ENCODE measurements at regions not wholly inside any gene's neighbourhood (a gene's known extent, or its start where the extent isn't known, plus 50 kb on each side); places are given as distances from the start of the nearest gene placed in this dataset.

- H3K4me3 ChIP-seq, result no peak overlapping the region
- no peak overlapping the region for H3K27ac ChIP-seq
- H3K36me3 ChIP-seq, result no peaks in the 10 kb centered on the region
- no peaks in the 10 kb centered on the region for H3K9me3 ChIP-seq
- no peak for ATAC-seq
- peaks cover 1 to 14% (median 2%) of the 10 kb centered on the region in 3 donors for H3K4me1 ChIP-seq
- WGBS, 2 donors (ENCODE audit: low coverage in 1 of 2), result 79 to 95% methylated on average over 3 of the region's 3 CpGs
- TF ChIP-seq POLR2AphosphoS5 (IDR thresholded peaks at IDR 0.05), result no peak
- no peak for TF ChIP-seq POLR2A (IDR thresholded peaks at IDR 0.05)
- no peak for TF ChIP-seq EP300 (IDR thresholded peaks at IDR 0.05)
- TF ChIP-seq, protein P1, sequence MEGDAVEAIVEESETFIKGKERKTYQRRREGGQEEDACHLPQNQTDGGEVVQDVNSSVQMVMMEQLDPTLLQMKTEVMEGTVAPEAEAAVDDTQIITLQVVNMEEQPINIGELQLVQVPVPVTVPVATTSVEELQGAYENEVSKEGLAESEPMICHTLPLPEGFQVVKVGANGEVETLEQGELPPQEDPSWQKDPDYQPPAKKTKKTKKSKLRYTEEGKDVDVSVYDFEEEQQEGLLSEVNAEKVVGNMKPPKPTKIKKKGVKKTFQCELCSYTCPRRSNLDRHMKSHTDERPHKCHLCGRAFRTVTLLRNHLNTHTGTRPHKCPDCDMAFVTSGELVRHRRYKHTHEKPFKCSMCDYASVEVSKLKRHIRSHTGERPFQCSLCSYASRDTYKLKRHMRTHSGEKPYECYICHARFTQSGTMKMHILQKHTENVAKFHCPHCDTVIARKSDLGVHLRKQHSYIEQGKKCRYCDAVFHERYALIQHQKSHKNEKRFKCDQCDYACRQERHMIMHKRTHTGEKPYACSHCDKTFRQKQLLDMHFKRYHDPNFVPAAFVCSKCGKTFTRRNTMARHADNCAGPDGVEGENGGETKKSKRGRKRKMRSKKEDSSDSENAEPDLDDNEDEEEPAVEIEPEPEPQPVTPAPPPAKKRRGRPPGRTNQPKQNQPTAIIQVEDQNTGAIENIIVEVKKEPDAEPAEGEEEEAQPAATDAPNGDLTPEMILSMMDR (IDR thresholded peaks at IDR 0.05), result no peak
- no peaks in the 10 kb centered on the region for H3K27me3 ChIP-seq
These were observed 205.0 kb upstream of the ACTBL2 start for GRCh38 chr5:57687596-57687995.

DNA sequence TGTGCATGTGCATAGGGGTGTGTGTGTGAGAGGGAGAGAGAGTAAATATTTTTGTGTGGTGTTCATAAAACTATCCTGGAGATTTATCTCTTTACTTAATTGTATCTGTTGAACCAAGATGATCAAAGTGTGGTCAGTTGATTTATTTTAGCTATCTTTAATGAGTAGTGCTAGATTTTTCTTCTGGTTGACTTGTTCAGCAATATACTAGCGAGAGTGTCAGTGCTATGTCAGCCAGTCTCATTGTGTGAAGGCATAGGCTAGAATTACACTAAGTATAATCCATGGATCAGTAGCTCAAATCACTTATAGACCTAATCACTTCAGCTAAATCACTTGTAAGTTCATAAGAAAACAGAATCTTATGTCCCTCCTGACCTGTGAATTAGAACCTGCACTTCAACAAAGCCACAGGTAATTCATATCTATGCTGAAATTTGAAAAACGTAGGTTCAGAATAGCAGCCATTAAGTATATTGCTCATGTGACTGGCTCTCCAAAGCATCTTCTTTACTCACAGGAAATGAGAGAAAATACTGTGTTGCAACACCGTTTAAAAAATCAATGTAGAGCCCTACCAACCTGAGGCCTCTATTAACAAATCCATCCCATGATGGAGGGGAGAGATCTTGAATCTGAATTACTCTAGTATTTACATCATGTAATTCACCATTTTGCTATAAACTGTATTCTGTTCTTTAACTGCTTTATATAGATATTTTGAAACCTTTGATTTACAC is 203.1 kb upstream of the ACTBL2 start:
- H3K27ac ChIP-seq, result no peak overlapping the region
- no peak overlapping the region for H3K4me3 ChIP-seq
- ATAC-seq, result no peak
- H3K36me3 ChIP-seq, result no peaks in the 10 kb centered on the region
- no peaks in the 10 kb centered on the region for H3K9me3 ChIP-seq
- H3K4me1 ChIP-seq, result peaks cover 0 to 14% (median 0%) of the 10 kb centered on the region in 3 donors
- TF ChIP-seq, protein P1 (IDR thresholded peaks at IDR 0.05), result no peak
- TF ChIP-seq POLR2A (IDR thresholded peaks at IDR 0.05) (no peak), EP300 (IDR thresholded peaks at IDR 0.05) (no peak), POLR2AphosphoS5 (IDR thresholded peaks at IDR 0.05) (no peak)
- H3K27me3 ChIP-seq, result no peaks in the 10 kb centered on the region
- 84 to 95% methylated on average over 3 of the region's 3 CpGs for WGBS, 2 donors (ENCODE audit: low coverage in 1 of 2)

DNA sequence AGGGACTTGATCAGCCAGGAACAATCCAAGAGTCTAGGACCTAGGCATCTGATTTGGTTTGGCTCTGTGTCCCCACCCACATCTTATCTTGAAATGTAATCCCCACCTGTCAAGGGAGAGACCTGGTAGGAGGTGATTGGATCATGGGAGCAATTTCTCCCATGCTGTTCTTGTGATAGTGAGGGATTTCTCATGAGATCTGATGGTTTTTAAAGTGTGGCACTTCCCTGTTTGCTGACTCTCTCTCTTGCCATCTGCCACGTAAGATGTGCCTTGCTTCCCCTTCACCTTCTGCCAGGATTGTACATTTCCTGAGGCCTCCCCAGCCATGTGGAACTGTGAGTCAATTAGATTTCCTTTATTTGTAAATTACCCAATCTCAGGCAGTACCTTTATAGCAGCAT is 201.7 kb upstream of the ACTBL2 start:
- 64 to 86% methylated on average over 1 of the region's 1 CpG for WGBS, 2 donors (ENCODE audit: low coverage in 1 of 2)
- H3K27ac ChIP-seq, result no peak overlapping the region
- TF ChIP-seq EP300 (IDR thresholded peaks at IDR 0.05) (no peak), POLR2A (IDR thresholded peaks at IDR 0.05) (no peak), POLR2AphosphoS5 (IDR thresholded peaks at IDR 0.05) (no peak)
- TF ChIP-seq, protein P1 (IDR thresholded peaks at IDR 0.05), result no peak
- H3K4me1 ChIP-seq, result peaks cover 0 to 14% (median 0%) of the 10 kb centered on the region in 3 donors
- H3K27me3 ChIP-seq, result no peaks in the 10 kb centered on the region
- no peak overlapping the region for H3K4me3 ChIP-seq
- ATAC-seq, result no peak
- no peaks in the 10 kb centered on the region for H3K36me3 ChIP-seq
- no peaks in the 10 kb centered on the region for H3K9me3 ChIP-seq

DNA sequence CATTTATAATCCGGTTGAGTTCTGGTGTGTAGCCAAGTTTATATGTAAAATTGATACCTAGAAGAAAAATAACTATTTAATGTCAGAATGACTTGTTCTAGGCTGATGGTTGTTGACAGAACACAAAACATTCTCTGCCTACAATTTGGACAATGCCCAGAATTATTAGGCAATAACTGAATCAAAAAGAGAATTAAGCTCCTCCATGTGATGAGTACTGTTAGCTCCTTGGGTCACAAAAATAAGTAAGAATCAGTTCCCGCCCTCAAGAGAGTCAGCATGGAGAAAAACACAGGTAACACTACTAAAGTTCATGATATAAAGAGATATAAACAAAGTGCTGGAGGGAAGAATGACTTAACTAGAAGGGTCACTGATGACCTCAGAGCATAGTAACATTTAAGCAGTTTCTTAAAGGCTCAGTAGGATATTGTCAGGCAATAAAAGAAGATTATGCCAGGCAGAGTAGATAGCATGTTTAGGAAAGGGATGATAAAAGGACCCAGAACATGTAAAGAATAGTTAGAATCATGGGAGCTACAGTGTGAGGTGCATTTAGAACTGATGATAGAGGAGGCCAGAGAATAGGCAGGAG is 200.5 kb upstream of the ACTBL2 start:
- no peak for ATAC-seq
- H3K4me1 ChIP-seq, result peaks cover 0 to 14% (median 0%) of the 10 kb centered on the region in 3 donors
- 24 to 65% methylated on average over 1 to 2 of the region's 2 CpGs for WGBS, 2 donors (ENCODE audit: low coverage in 1 of 2)
- no peaks in the 10 kb centered on the region for H3K9me3 ChIP-seq
- H3K27me3 ChIP-seq, result no peaks in the 10 kb centered on the region
- H3K4me3 ChIP-seq, result no peak overlapping the region
- no peaks in the 10 kb centered on the region for H3K36me3 ChIP-seq
- no peak for TF ChIP-seq EP300 (IDR thresholded peaks at IDR 0.05)
- TF ChIP-seq, protein P1 (IDR thresholded peaks at IDR 0.05), result no peak
- TF ChIP-seq POLR2AphosphoS5 (IDR thresholded peaks at IDR 0.05), result no peak
- no peak for TF ChIP-seq POLR2A (IDR thresholded peaks at IDR 0.05)
- H3K27ac ChIP-seq, result no peak overlapping the region

DNA sequence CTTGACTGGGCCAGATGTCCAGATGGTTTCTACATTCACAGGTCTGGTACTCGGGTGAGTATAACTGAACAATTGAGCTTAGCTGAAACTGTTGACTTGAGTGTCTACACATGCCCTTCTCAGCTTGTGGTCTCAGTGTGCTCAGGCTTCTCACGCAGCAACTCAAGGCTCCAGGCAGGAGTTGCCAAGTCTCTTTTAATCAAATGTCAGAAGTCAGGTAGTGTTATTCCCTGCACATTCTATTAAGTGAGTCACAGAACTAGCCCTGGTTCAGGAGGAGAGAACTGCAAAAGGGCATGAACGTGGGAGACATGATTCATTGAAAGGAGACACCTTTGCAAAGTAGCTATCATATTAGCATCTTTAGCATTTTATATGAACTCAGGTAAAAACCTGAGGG is 199.3 kb upstream of the ACTBL2 start:
- H3K27ac ChIP-seq, result no peak overlapping the region
- H3K4me3 ChIP-seq, result no peak overlapping the region
- no peak for ATAC-seq
- TF ChIP-seq POLR2A (IDR thresholded peaks at IDR 0.05) (no peak), POLR2AphosphoS5 (IDR thresholded peaks at IDR 0.05) (no peak), EP300 (IDR thresholded peaks at IDR 0.05) (no peak)
- TF ChIP-seq, protein P1 (IDR thresholded peaks at IDR 0.05), result no peak
- 71 to 93% methylated on average over 2 of the region's 3 CpGs for WGBS, 2 donors (ENCODE audit: low coverage in 1 of 2)
- H3K36me3 ChIP-seq, result no peaks in the 10 kb centered on the region
- H3K27me3 ChIP-seq, result no peaks in the 10 kb centered on the region
- no peaks in the 10 kb centered on the region for H3K9me3 ChIP-seq
- H3K4me1 ChIP-seq, result peaks cover 0 to 14% (median 0%) of the 10 kb centered on the region in 3 donors
